ENCODE measurements at regions not wholly inside any gene's neighbourhood (a gene's known extent, or its start where the extent isn't known, plus 50 kb on each side); places are given as distances from the start of the nearest gene placed in this dataset.

- no peak for TF ChIP-seq EZH2 (IDR thresholded peaks at IDR 0.05; ENCODE audit: insufficient read depth, low read length)
- TF ChIP-seq CTCF (IDR thresholded peaks at IDR 0.05; ENCODE audit: insufficient read depth, low read depth, low read length), result no peak
Measured at GRCh38 chr21:18772404-18772803, 368.8 kb upstream of the TMPRSS15 start.

Data from astrocyte (in vitro differentiated cells and primary cell).